ENCODE measurements at regions not wholly inside any gene's neighbourhood (a gene's known extent, or its start where the extent isn't known, plus 50 kb on each side); places are given as distances from the start of the nearest gene placed in this dataset.
"Not testable (repeated sequence)": the region's sequence is repeated elsewhere in the genome, so short reads cannot be mapped to it uniquely, and the experiment has no call there.

- DNase-seq, result no peak
Observed at GRCh38 chr4:15164571-15164970, 162.3 kb downstream of the CPEB2 start.

GRCh38 chr4:15167743-15168142, 165.5 kb downstream of the CPEB2 start:
- DNase-seq, result no peak

GRCh38 chr4:15168759-15169158, 166.5 kb downstream of the CPEB2 start:
- no peak for DNase-seq

- DNase-seq, result no peak
Observed at GRCh38 chr4:15171725-15172124, 169.4 kb downstream of the CPEB2 start.

- DNase-seq, result no peak
Observed at GRCh38 chr4:15173251-15173650, 171.0 kb downstream of the CPEB2 start.

GRCh38 chr4:15174168-15174567, 171.9 kb downstream of the CPEB2 start:
- DNase-seq, result not testable (repeated sequence)

GRCh38 chr4:15179842-15180241, 177.6 kb downstream of the CPEB2 start:
- not testable (repeated sequence) for DNase-seq

GRCh38 chr4:15182600-15183220, 180.4 kb downstream of the CPEB2 start:
- peak; percentile 35 for DNase-seq

- no peak for DNase-seq
Observed at GRCh38 chr4:15186149-15186548, 183.9 kb downstream of the CPEB2 start.

- no peak for DNase-seq
Observed at GRCh38 chr4:15186806-15187205, 184.5 kb downstream of the CPEB2 start.

GRCh38 chr4:15188605-15189539, 186.6 kb downstream of the CPEB2 start:
- no peak for DNase-seq

GRCh38 chr4:15194520-15194919, 192.2 kb downstream of the CPEB2 start:
- no peak for DNase-seq

GRCh38 chr4:15197005-15197404, 194.7 kb downstream of the CPEB2 start:
- no peak for DNase-seq

GRCh38 chr4:15198070-15198727, 195.9 kb downstream of the CPEB2 start:
- no peak for DNase-seq

GRCh38 chr4:15201782-15202181, 199.5 kb downstream of the CPEB2 start:
- DNase-seq, result no peak

GRCh38 chr4:15202481-15202880, 200.2 kb downstream of the CPEB2 start:
- no peak for DNase-seq

GRCh38 chr4:15206526-15206925, 204.2 kb downstream of the CPEB2 start:
- not testable (repeated sequence) for DNase-seq

- DNase-seq, result no peak
Observed at GRCh38 chr4:15213302-15213970, 211.2 kb downstream of the CPEB2 start.

- no peak for DNase-seq
Observed at GRCh38 chr4:15215109-15215508, 212.7 kb upstream of the C1QTNF7 start.

GRCh38 chr4:15226203-15226602, 201.6 kb upstream of the C1QTNF7 start:
- DNase-seq, result no peak

GRCh38 chr4:15231265-15232091, 196.4 kb upstream of the C1QTNF7 start:
- peak; percentile 80 for DNase-seq
